Activated CD4-positive, alpha-beta T cell treated with anti-CD3 and anti-CD28 coated beads, Interleukin-2, amount 10 ng/mL, durations not matched to agents 24 days and 14 days (primary cell): ENCODE measurements at regions not wholly inside any gene's neighbourhood (a gene's known extent, or its start where the extent isn't known, plus 50 kb on each side); places are given as distances from the start of the nearest gene placed in this dataset.

ENCODE experiments used
- DNase-seq: peaks from one replicate; pipeline ENCODE4 v3.0.0; 2022
- H3K27ac Mint-ChIP-seq: one replicate; pipeline ENCODE4 v1.8.0; 2022; ENCODE audit warnings: mild to moderate bottlenecking, mixed read lengths
- H3K27me3 Mint-ChIP-seq: one replicate; pipeline ENCODE4 v1.8.0; 2022; ENCODE audit warnings: mixed read lengths
- H3K36me3 Mint-ChIP-seq: one replicate; pipeline ENCODE4 v1.8.0; 2022; ENCODE audit warnings: low read depth, mild to moderate bottlenecking, mixed read lengths
- H3K4me1 Mint-ChIP-seq: one replicate; pipeline ENCODE4 v1.8.0; 2021; ENCODE audit warnings: mixed read lengths
- H3K4me3 Mint-ChIP-seq: one replicate; pipeline ENCODE4 v1.8.0; 2022; ENCODE audit warnings: mild to moderate bottlenecking, moderate library complexity, mixed read lengths
- H3K9me3 Mint-ChIP-seq: one replicate; pipeline ENCODE4 v1.8.0; 2021; ENCODE audit warnings: mixed read lengths
- intact Hi-C: fragments of 100-400 bp; cut with micrococcal nuclease; formaldehyde crosslinking; loops from one replicate; pipeline ENCODE4 v1.15.1; 2023

DNA sequence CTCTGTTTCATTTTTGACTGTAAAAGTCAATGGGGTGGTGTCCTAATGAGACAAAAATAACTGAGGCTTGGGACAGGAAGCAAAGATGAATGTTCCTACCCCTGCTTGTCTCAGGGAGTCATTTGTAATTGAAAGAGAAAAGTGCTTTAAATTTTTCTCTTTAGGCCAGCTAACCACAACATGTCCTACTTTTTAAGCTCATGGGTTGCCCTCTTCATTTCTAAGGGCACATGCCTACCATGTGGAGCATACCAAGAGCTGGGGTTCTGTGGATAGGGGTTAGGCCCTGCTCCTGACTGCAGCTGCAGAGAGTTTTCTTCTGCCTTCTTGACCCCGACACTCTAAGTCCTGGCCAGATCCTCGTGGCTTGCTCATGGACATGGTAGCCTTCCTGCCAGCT is 96.8 kb upstream of the ARL4C start:
- Mint-ChIP-seq H3K4me1 (no peaks in the 10 kb centered on the region), H3K4me3 (no peak overlapping the region), H3K27me3 (peaks cover 7% of the 10 kb centered on the region), H3K9me3 (no peaks in the 10 kb centered on the region), H3K36me3 (no peaks in the 10 kb centered on the region), H3K27ac (no peak overlapping the region)
- intact Hi-C loops = no loop called here
- DNase-seq = no peak

DNA sequence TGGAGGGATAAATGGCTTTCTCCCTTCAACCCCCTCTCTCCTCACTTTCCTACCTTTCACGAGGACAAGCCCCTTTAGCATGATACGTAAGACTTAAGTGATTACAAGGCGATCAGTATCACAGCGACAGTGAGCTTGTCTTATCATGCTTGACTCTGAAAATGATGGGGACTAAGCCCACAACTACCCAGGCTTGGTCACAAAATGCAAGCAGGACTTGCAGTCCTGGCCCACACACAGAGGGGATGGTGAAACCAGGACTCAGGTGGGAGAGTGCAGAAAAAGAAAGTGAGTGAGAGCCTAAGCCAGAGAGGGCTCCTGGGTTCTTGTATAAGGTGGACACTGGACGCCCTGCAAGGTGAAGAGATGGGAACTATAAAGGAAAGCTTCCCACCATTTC is 95.7 kb upstream of the ARL4C start:
- no peak for DNase-seq
- Mint-ChIP-seq H3K27me3 (peaks cover 9% of the 10 kb centered on the region), H3K27ac (no peak overlapping the region), H3K9me3 (no peaks in the 10 kb centered on the region), H3K36me3 (no peaks in the 10 kb centered on the region), H3K4me1 (no peaks in the 10 kb centered on the region), H3K4me3 (no peak overlapping the region)
- intact Hi-C loops = no loop called here

DNA sequence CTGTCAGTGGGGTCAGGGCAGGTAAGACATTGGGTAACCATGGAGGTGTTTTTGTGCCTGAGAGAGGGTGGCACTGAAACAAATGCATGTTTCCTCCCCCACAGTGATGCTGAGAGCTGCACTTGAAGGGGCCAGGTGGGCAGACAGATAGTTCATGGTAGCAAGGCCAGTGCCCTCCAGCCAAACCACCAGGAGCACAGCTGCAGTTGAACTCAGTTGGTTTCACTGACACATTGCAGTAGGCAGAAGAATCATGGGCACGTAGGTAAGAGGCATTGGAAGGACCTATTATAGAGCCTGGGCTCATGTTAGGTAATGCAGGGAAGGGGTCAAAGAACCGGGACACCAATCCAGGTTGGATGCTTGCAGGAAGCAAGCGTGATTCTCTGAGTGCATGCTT is 93.2 kb upstream of the ARL4C start:
- H3K4me1 Mint-ChIP-seq = no peaks in the 10 kb centered on the region
- no peak overlapping the region for H3K4me3 Mint-ChIP-seq
- no peak for DNase-seq
- H3K36me3 Mint-ChIP-seq = no peaks in the 10 kb centered on the region
- intact Hi-C loops = no loop called here
- peaks cover 9% of the 10 kb centered on the region for H3K27me3 Mint-ChIP-seq
- no peak overlapping the region for H3K27ac Mint-ChIP-seq
- no peaks in the 10 kb centered on the region for H3K9me3 Mint-ChIP-seq

DNA sequence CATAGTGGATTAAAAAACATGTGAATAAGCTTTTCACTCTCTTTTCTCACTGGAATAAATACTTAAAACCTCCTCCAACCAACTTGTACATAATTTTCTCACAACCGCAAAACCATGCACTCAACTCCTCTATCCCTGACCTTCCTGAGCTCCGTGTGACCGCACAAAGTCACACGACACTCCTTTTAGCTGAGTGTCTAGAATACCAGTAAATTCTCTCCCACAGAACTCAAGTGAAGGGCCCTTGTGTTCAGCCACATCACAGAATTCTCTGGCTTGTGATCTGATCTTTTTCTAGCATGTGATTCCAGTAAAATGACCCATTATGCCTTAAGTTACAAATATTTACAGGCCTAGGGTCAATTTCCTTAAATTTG is 91.2 kb upstream of the ARL4C start:
- H3K4me1 Mint-ChIP-seq = no peaks in the 10 kb centered on the region
- peaks cover 11% of the 10 kb centered on the region for H3K27me3 Mint-ChIP-seq
- no peak overlapping the region for H3K4me3 Mint-ChIP-seq
- DNase-seq = no peak
- H3K36me3 Mint-ChIP-seq = no peaks in the 10 kb centered on the region
- intact Hi-C loops = no loop called here
- no peaks in the 10 kb centered on the region for H3K9me3 Mint-ChIP-seq
- no peak overlapping the region for H3K27ac Mint-ChIP-seq

DNA sequence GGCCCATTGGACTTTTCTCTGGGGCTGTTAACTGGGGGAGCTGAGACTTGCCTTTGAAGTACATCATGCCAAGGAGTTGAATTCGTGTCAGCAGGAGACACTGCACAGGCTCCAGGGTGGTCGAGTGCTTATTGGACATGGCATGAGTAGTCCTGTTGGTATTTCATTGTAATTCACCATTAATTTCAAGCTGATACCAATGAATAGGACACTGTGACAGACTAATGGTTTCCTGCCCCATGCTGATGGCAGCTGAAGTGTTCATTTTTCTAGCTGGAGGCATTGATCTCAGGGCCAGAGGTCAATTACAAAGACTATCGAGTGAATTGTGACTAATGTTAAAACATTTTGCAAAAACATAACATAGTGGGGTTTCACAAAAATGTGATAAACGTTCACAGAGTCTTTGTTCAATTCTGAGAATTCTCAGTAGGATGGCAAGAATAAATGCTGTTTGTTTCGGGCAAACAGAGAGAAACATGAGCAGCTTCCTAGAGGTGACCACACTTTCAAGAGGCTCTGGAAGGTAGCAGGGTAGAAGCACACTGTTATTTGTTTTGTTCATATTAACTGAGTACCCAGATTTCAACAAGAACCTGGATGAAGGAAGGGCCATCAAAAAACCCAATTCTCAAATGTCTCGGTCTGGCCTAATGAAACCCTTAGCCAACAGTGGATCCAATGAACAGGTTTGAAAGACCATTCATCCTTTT is 90.6 kb upstream of the ARL4C start:
- Mint-ChIP-seq H3K27ac (no peak overlapping the region), H3K27me3 (peaks cover 11% of the 10 kb centered on the region), H3K9me3 (no peaks in the 10 kb centered on the region), H3K4me1 (no peaks in the 10 kb centered on the region), H3K36me3 (no peaks in the 10 kb centered on the region), H3K4me3 (no peak overlapping the region)
- intact Hi-C loops = no loop called here
- no peak for DNase-seq

DNA sequence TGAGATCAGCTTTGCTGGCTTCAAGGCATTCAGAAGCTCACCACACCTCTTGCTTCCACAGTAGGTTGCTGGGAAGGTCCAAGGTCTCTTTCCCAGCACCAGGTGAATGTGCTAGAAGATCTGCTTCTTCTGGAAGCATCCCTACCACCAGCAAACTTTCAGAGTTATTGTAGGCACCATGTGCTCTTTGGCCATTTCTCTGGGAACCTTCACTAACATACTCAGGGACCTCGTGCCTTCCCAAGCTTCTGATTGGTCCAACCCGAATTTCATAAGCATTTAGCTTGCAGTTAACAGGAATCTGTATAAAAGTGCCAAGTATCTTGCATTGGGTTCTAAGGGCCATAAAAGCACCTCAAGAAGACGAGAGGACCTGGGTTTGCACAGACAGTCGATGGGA is 86.5 kb upstream of the ARL4C start:
- no peaks in the 10 kb centered on the region for H3K36me3 Mint-ChIP-seq
- no peak overlapping the region for H3K4me3 Mint-ChIP-seq
- DNase-seq = no peak
- H3K27ac Mint-ChIP-seq = no peak overlapping the region
- H3K9me3 Mint-ChIP-seq = no peaks in the 10 kb centered on the region
- intact Hi-C loops = no loop called here
- H3K27me3 Mint-ChIP-seq = peaks cover 4% of the 10 kb centered on the region
- H3K4me1 Mint-ChIP-seq = no peaks in the 10 kb centered on the region

DNA sequence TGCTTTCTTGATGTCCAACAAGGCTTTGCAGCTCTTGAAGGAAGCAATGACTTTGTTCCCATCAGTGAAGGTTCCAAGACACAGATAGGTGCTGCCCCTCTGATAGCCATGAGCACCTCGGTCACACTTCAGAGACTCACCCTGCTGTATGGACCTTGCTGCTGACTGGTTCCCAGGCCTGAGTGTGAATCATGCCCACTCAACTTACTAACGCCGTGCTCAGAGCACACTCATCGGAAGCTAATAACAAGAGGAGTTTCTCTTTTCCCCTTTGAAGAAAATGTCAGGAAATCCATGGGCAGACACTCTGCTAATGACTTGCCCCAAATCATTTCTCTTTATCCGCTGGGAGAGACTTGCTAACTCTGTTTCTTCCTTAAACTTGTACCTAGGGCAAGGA is 83.8 kb upstream of the ARL4C start:
- peaks cover 4% of the 10 kb centered on the region for H3K27me3 Mint-ChIP-seq
- no peak overlapping the region for H3K27ac Mint-ChIP-seq
- no peaks in the 10 kb centered on the region for H3K4me1 Mint-ChIP-seq
- H3K36me3 Mint-ChIP-seq = no peaks in the 10 kb centered on the region
- no peak for DNase-seq
- H3K4me3 Mint-ChIP-seq = no peak overlapping the region
- intact Hi-C loops = no loop called here
- H3K9me3 Mint-ChIP-seq = no peaks in the 10 kb centered on the region

DNA sequence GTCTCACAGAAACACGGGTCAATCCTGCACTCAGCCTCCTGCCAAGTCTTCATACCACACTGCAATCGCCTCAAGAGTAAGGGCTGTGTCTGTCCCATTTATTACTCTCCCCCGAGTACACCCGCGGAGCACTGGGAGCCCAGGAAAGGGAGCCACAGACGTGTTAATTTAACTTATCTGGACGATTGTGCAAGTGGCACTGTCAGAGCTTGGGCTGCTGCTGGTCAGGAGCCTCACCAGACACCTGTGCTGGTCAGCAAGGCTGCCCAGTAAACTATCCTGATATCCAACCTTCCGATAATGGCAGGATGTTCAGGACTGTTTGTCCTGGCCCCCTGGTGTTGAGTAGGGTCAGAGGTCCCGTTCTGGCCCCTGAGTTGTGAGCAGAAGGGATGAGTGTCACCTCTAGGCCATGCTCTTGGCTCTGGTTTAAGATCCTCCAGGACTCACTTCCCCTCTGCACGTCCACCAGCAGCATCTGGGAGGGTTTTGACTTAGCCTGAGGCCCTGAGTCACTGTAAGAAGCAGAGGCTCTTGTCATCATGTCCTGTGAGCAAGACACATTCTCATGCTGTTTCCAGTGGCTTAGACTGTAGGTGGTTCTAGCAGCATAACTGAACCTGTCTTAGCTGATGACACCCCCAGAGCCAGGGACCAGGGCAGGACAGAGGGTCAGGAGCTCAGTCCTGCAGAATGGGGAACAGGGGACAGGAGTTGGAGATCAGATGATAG is 82.5 kb upstream of the ARL4C start:
- intact Hi-C loops = no loop called here
- Mint-ChIP-seq H3K27ac (no peak overlapping the region), H3K9me3 (no peaks in the 10 kb centered on the region), H3K27me3 (peaks cover 3% of the 10 kb centered on the region), H3K36me3 (no peaks in the 10 kb centered on the region), H3K4me3 (no peak overlapping the region), H3K4me1 (no peaks in the 10 kb centered on the region)
- DNase-seq = no peak

DNA sequence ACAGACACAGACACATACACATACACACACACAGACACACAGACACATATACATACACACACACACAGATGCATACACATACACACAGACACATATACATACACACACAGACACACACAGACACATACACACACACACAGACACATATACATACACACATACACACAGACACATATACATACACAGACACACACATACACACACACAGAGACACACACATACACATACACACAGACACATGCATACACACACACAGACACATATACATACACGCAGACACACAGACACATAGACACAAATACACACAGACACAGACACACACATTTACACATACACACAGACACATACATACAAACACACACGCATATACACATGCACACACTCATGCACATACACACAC is 81.5 kb upstream of the ARL4C start:
- no peak for DNase-seq
- peaks cover 5% of the 10 kb centered on the region for H3K27me3 Mint-ChIP-seq
- no peak overlapping the region for H3K27ac Mint-ChIP-seq
- H3K4me3 Mint-ChIP-seq = no peak overlapping the region
- intact Hi-C loops = no loop called here
- no peaks in the 10 kb centered on the region for H3K36me3 Mint-ChIP-seq
- no peaks in the 10 kb centered on the region for H3K4me1 Mint-ChIP-seq
- no peaks in the 10 kb centered on the region for H3K9me3 Mint-ChIP-seq

DNA sequence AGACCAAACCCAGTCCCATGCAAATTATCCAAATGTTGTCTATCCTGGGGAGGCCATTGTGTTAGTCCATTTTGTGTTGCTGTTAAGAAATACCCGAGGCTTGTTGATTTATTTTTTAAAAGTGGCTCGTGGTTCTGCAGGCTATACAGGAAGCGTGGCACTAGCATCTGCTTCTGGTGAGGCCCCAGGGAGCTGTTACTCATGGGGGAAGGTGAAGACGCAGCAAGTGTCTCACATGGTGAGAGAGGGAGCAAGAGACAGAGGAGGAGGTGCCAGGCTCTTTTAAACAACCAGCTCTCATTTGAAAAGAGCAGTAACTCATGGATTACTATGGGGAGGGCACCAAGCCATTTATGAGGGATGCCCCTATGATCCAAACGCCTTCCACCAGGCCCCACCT is 80.3 kb upstream of the ARL4C start:
- H3K4me1 Mint-ChIP-seq = no peaks in the 10 kb centered on the region
- no peaks in the 10 kb centered on the region for H3K9me3 Mint-ChIP-seq
- no peak overlapping the region for H3K4me3 Mint-ChIP-seq
- intact Hi-C loops = no loop called here
- peaks cover 9% of the 10 kb centered on the region for H3K27me3 Mint-ChIP-seq
- DNase-seq = no peak
- no peak overlapping the region for H3K27ac Mint-ChIP-seq
- H3K36me3 Mint-ChIP-seq = no peaks in the 10 kb centered on the region

DNA sequence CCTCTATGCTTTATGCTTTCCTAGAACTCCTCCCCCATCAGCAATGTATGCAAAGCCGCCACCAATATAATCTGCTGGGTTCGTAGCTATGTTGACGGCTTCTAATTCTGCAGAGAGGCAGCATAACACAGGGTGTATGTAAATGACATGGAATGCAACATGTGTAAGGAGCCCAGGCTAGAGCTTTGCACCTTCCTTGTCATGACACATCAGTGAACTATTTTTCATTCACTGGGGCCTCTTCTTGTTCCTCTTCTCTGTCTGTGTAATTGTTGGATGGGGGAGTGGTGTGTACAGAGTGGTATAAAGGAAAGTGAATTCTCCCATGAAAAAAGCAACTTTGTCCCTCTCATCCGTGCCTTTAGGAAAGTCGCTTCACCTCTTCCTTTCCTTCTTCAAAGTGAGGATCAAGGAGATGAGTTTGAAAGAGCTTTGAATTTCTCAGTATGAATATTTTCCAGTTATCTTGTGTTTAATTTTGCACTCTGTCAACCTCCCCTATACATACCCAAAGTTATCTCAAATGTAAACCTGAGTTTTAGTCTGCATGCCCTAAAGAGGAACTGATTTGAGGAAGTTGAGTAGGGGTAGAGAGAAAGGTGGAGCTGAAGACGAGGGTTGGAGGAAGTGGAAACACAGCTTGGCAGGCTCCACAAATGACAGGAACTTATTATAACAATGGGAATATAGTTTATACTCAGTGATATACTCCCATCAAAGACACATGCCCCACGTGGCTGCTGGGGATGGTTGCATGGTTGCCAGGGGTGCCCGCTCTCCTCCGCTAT is 74.9 kb upstream of the ARL4C start:
- intact Hi-C loops = no loop called here
- H3K9me3 Mint-ChIP-seq = no peaks in the 10 kb centered on the region
- DNase-seq = no peak
- H3K27me3 Mint-ChIP-seq = peaks cover 20% of the 10 kb centered on the region
- H3K27ac Mint-ChIP-seq = no peak overlapping the region
- H3K4me1 Mint-ChIP-seq = no peaks in the 10 kb centered on the region
- no peaks in the 10 kb centered on the region for H3K36me3 Mint-ChIP-seq
- H3K4me3 Mint-ChIP-seq = no peak overlapping the region

DNA sequence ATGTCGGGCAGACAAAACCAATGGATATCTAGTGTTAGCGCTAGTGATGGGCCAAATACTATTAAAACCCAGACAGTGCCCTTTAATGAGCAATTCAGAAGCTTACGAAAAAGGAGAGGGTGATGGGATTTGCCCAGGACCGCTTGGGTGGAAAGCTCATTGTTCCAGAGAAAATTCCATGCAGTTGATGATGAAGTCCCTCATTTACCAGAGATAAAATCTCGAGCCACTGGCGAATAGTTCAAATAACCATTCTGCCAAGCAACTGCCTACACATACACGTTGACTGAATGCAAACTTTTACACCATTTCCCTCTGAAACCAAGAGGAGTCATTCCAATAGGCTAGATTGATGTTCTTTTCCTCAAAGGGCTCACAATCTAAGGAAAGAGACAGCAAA is 73.6 kb upstream of the ARL4C start:
- peaks cover 18% of the 10 kb centered on the region for H3K27me3 Mint-ChIP-seq
- no peak for DNase-seq
- no peaks in the 10 kb centered on the region for H3K36me3 Mint-ChIP-seq
- intact Hi-C loops = no loop called here
- H3K9me3 Mint-ChIP-seq = no peaks in the 10 kb centered on the region
- no peak overlapping the region for H3K4me3 Mint-ChIP-seq
- no peaks in the 10 kb centered on the region for H3K4me1 Mint-ChIP-seq
- H3K27ac Mint-ChIP-seq = no peak overlapping the region

DNA sequence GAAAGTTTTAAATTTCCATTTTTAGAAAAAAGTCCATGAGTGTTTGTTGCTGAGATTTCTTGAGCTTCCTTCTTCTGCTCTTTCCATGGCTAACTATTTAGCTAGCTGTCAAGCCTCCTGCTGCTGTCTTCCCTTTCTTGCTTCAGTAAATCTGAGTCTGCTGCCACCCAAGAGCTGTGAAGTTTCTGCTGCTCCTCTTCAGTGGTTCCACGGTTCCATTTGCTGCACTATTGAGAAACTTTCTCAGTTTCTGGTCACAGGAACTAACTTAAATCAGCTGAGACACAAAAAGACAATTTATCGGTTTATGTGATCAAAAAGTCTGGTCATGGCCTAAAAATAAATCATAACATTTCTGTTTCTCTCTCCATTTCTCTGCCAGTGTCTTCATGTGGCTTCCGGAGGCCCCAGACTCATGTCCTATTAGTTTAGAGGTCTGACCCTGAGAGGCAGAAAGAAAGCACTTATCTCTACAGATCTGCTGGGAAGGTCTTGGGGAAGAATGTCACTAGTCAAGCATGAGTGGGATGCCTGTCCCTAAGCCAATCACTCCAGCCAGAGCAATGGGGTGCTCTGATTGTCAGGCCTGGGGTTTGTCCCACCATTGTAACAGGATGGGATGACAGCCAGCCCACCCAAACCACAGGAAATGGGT is 73.0 kb upstream of the ARL4C start:
- H3K4me1 Mint-ChIP-seq = no peaks in the 10 kb centered on the region
- H3K9me3 Mint-ChIP-seq = no peaks in the 10 kb centered on the region
- no peak for DNase-seq
- intact Hi-C loops = no loop called here
- H3K4me3 Mint-ChIP-seq = no peak overlapping the region
- H3K27me3 Mint-ChIP-seq = peaks cover 20% of the 10 kb centered on the region
- peak overlapping the region; percentile 4 for H3K27ac Mint-ChIP-seq
- H3K36me3 Mint-ChIP-seq = no peaks in the 10 kb centered on the region

DNA sequence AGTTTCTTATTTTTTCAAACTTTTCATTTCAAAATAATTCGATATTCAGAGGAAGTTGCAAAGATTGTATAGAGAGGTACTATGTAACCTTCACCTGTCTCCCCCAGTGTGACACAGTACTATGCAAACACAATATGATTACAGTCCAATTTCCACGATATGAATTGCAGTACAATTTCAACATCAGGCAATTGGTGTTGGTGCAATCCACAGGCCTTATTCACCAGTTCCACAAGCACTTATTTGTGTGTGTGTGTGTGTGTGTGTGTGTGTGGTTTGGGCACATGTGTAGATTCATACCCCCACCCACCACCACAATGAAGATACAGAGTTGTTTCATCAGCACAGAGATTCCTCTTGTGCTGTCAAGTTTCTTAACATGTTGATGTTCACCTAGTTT is 69.7 kb upstream of the ARL4C start:
- Mint-ChIP-seq H3K27me3 (peaks cover 9% of the 10 kb centered on the region), H3K36me3 (no peaks in the 10 kb centered on the region), H3K4me3 (no peak overlapping the region), H3K27ac (no peak overlapping the region), H3K4me1 (no peaks in the 10 kb centered on the region), H3K9me3 (no peaks in the 10 kb centered on the region)
- intact Hi-C loops = no loop called here
- no peak for DNase-seq
